ENCODE measurements at regions not wholly inside any gene's neighbourhood (a gene's known extent, or its start where the extent isn't known, plus 50 kb on each side); places are given as distances from the start of the nearest gene placed in this dataset.

DNA sequence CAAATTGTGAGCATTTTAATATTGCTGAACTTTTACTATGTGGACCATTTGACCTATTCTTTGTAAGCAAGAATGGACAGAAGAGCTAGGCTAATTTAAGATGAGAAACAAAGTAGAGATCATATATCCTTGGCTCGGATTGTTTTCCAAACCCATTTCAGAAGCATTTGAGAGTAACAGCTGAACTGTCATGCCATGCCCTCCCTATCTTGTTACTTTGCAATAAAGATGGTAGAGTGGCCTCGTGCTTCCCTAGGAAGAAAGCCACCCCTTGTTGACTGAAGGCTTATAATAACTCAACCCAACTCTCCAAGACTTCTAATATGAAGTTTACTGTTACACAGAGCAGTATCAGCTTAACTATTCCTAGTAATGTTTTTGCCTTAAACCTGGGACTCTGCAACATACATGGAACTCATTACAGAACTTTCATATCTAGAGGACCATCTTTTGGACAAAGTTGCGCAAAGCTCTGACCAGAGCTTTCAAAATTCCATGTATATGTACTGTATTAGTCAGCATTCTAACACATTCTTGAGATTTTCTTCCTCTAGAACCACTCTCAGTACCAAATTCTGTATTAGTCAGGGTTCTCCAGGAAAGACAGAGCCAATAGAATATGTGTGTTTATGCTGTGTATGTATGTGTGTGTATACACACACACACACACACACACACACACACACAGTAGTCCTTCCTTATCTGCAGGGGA, 68.7 kb downstream of the ADAMTS1 start (continued):
- TF ChIP-seq, protein P1, sequence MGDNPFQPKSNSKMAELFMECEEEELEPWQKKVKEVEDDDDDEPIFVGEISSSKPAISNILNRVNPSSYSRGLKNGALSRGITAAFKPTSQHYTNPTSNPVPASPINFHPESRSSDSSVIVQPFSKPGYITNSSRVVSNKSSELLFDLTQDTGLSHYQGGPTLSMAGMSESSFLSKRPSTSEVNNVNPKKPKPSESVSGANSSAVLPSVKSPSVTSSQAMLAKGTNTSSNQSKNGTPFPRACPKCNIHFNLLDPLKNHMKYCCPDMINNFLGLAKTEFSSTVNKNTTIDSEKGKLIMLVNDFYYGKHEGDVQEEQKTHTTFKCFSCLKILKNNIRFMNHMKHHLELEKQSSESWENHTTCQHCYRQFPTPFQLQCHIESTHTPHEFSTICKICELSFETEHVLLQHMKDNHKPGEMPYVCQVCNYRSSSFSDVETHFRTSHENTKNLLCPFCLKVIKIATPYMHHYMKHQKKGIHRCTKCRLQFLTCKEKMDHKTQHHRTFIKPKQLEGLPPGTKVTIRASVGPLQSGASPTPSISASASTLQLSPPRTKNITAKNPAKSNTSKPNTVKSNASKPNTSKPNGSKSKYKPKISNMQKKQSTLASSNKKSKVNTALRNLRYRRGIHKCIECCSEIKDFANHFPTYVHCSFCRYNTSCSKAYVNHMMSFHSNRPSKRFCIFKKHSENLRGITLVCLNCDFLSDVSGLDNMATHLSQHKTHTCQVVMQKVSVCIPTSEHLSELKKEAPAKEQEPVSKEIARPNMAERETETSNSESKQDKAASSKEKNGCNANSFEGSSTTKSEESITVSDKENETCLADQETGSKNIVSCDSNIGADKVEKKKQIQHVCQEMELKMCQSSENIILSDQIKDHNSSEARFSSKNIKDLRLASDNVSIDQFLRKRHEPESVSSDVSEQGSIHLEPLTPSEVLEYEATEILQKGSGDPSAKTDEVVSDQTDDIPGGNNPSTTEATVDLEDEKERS (tag by site-specific recombination; IDR thresholded peaks at IDR 0.05), result no peak
- TF ChIP-seq, protein P2, sequence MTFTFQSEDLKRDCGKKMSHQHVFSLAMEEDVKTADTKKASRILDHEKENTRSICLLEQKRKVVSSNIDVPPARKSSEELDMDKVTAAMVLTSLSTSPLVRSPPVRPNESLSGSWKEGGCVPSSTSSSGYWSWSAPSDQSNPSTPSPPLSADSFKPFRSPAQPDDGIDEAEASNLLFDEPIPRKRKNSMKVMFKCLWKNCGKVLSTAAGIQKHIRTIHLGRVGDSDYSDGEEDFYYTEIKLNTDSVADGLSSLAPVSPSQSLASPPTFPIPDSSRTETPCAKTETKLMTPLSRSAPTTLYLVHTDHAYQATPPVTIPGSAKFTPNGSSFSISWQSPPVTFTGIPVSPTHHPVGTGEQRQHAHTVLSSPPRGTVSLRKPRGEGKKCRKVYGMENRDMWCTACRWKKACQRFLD (tag by site-specific recombination; IDR thresholded peaks at IDR 0.05), result no peak
- no peak for TF ChIP-seq ZNF48 (tag by site-specific recombination; IDR thresholded peaks at IDR 0.05)
- TF ChIP-seq, protein P3, sequence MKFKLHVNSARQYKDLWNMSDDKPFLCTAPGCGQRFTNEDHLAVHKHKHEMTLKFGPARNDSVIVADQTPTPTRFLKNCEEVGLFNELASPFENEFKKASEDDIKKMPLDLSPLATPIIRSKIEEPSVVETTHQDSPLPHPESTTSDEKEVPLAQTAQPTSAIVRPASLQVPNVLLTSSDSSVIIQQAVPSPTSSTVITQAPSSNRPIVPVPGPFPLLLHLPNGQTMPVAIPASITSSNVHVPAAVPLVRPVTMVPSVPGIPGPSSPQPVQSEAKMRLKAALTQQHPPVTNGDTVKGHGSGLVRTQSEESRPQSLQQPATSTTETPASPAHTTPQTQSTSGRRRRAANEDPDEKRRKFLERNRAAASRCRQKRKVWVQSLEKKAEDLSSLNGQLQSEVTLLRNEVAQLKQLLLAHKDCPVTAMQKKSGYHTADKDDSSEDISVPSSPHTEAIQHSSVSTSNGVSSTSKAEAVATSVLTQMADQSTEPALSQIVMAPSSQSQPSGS (tag by site-specific recombination; IDR thresholded peaks at IDR 0.05; ENCODE audit: low read depth), result no peak

DNA sequence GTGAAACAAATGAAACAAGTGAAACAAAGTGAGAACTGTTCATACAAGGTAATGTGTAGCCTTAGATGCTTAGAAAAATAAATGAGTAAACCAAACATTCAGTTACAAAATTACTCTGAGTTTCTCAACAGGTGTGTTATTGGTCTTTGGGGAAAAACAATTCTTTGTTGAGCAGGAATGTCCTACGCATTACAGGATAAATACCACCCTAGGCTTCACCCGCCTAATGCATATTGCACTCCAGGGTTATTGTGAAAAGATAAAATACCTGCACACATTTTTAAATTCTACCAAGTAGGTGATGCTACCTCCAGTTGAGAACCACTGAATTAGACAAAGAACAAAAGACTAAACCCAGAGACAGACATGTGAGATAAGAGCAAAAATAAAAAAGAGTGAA, 72.2 kb downstream of the ADAMTS1 start:
- peak; percentile 50; the same call in 1 of the 2 replicates for TF ChIP-seq SCRT2 (tag by site-specific recombination; IDR thresholded peaks at IDR 0.05)
- no peak for TF ChIP-seq ZNF529 (tag by site-specific recombination; IDR thresholded peaks at IDR 0.05; ENCODE audit: insufficient replicate concordance)
- CTCF ChIA-PET, result interaction anchor here (0.6 to 1.5 kb wide), 3 partner anchors 42 to 1971 kb away, joined by 4 read pairs; no protein-coding TSS in a partner anchor

GRCh38 chr21:26769613-26770188, 75.5 kb downstream of the ADAMTS1 start:
- H3K9me3 ChIP-seq (ENCODE audit: control insufficient read depth, insufficient read depth, low read depth, low read length), result no peaks in the 10 kb centered on the region
- ChIA-PET CTCF (interaction anchor here (0.7 to 2.4 kb wide), 14 partner anchors 9 to 192 kb away, joined by 3 to 11 read pairs (median 4); no protein-coding TSS in a partner anchor), POLR2A (interaction anchor here (1.5 kb wide), 1 partner anchor 74 kb away, joined by 14 read pairs; the partner anchor contains the start of gene ADAMTS1)
- no peak overlapping the region for H3K27ac ChIP-seq (ENCODE audit: extremely low read depth, low read depth, low read length)
- H3K4me3 ChIP-seq (ENCODE audit: low read depth, low read length), result no peak overlapping the region
- TF ChIP-seq ZNF654 (tag by site-specific recombination; IDR thresholded peaks at IDR 0.05; ENCODE audit: low read depth) (peak; percentile 69), SP7 (tag by site-specific recombination; IDR thresholded peaks at IDR 0.05) (no peak), ZNF660 (tag by site-specific recombination; IDR thresholded peaks at IDR 0.05) (peak; percentile 74), ZNF677 (tag by site-specific recombination; IDR thresholded peaks at IDR 0.05) (no peak), ZNF184 (tag by site-specific recombination; IDR thresholded peaks at IDR 0.05) (0 out of 2 replicates have a peak, but pooled peaks have one; percentile 18)
- TF ChIP-seq, protein P3 (tag by site-specific recombination; IDR thresholded peaks at IDR 0.05; ENCODE audit: low read depth), result no peak
- TF ChIP-seq, protein P4, sequence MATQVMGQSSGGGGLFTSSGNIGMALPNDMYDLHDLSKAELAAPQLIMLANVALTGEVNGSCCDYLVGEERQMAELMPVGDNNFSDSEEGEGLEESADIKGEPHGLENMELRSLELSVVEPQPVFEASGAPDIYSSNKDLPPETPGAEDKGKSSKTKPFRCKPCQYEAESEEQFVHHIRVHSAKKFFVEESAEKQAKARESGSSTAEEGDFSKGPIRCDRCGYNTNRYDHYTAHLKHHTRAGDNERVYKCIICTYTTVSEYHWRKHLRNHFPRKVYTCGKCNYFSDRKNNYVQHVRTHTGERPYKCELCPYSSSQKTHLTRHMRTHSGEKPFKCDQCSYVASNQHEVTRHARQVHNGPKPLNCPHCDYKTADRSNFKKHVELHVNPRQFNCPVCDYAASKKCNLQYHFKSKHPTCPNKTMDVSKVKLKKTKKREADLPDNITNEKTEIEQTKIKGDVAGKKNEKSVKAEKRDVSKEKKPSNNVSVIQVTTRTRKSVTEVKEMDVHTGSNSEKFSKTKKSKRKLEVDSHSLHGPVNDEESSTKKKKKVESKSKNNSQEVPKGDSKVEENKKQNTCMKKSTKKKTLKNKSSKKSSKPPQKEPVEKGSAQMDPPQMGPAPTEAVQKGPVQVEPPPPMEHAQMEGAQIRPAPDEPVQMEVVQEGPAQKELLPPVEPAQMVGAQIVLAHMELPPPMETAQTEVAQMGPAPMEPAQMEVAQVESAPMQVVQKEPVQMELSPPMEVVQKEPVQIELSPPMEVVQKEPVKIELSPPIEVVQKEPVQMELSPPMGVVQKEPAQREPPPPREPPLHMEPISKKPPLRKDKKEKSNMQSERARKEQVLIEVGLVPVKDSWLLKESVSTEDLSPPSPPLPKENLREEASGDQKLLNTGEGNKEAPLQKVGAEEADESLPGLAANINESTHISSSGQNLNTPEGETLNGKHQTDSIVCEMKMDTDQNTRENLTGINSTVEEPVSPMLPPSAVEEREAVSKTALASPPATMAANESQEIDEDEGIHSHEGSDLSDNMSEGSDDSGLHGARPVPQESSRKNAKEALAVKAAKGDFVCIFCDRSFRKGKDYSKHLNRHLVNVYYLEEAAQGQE (tag by site-specific recombination; IDR thresholded peaks at IDR 0.05), result no peak
- no peaks in the 10 kb centered on the region for H3K4me1 ChIP-seq (ENCODE audit: control insufficient read depth, insufficient read depth, low read length)
- no peaks in the 10 kb centered on the region for H3K36me3 ChIP-seq (ENCODE audit: control insufficient read depth in 2 of 2, insufficient read depth in 1 of 2, low read length in 2 of 2)

More for the DNA sequence above, 72.2 kb downstream of the ADAMTS1 start:
- no peaks in the 10 kb centered on the region for H3K9me3 ChIP-seq (ENCODE audit: control insufficient read depth, insufficient read depth, low read depth, low read length)
- no peak overlapping the region for H3K4me3 ChIP-seq (ENCODE audit: low read depth, low read length)
- POLR2A ChIA-PET, result interaction anchor here (1.0 kb wide), 1 partner anchor 71 kb away, joined by 4 read pairs; no protein-coding TSS in a partner anchor
- H3K4me1 ChIP-seq (ENCODE audit: control insufficient read depth, insufficient read depth, low read length), result no peaks in the 10 kb centered on the region
- no peak overlapping the region for H3K27ac ChIP-seq (ENCODE audit: extremely low read depth, low read depth, low read length)
- no peaks in the 10 kb centered on the region for H3K36me3 ChIP-seq (ENCODE audit: control insufficient read depth in 2 of 2, insufficient read depth in 1 of 2, low read length in 2 of 2)
